Activated CD8-positive, alpha-beta memory T cell treated with anti-CD3 and anti-CD28 coated beads, Interleukin-2, amount 50 U/mL, for 1 hour (primary cell): ENCODE measurements at regions not wholly inside any gene's neighbourhood (a gene's known extent, or its start where the extent isn't known, plus 50 kb on each side); places are given as distances from the start of the nearest gene placed in this dataset.
"Not testable (repeated sequence)": the region's sequence is repeated elsewhere in the genome, so short reads cannot be mapped to it uniquely, and the experiment has no call there.

ENCODE experiments used
- DNase-seq: peaks from one replicate; pipeline ENCODE4 v3.0.0-alpha.2; 2020; ENCODE audit errors: extremely low read depth

DNA sequence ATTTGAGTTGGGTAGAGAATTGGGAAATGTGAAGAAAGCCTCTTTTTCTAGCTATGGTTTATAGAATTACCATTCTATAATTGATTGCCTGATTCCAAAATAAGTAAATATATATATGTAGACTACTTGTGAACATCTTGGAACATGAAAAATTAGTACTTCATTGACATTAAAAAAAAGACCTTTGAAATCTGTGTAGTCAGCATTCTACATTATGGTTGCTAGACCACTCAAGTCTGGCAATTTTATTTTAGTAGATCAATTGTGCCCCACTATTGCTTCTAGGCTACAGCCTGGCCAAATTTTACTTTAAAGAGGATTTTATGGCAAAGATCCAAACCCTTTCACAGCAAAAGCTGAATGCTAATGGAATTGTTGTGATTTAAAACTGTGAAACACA is 279.8 kb downstream of the IKZF2 start:
- no peak for DNase-seq

DNA sequence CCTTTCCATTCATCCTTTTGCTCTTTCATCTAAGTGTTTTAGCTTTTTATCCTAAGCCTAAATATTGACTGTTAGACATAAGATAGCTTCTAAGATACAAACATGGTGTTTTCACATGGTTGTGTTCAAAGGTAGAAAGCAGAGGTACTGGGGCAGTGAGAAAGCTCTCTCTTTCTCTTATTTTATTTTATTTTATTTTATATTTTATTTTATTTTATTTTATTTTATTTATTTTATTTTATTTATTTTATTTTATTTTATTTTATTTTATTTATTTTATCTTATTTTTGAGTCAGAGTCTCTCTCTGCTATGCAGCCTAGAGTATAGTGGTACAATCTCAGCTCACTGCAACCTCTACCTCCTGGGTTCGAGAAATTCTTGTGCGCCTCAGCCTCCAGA is 287.2 kb downstream of the IKZF2 start:
- DNase-seq: no peak

DNA sequence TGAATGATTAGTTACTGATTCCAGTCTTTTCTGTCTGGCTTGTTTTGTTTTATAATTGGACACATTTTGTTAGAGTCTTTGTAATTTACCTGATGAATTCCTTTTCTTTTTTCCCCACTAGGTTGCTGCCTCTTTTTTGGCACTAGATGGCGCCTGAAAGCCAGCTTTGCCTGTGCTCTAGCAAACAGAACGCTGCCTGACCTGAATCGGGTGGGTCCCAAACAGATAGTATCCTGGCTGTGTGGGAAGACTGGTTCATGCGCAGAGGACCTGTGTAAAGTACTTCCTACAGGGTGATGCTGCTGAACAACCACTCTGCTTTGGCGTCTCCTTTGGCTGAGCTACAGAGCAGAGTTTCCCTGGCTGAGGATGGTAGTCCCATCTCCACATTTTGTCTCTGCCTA is 288.2 kb downstream of the IKZF2 start:
- no peak for DNase-seq

DNA sequence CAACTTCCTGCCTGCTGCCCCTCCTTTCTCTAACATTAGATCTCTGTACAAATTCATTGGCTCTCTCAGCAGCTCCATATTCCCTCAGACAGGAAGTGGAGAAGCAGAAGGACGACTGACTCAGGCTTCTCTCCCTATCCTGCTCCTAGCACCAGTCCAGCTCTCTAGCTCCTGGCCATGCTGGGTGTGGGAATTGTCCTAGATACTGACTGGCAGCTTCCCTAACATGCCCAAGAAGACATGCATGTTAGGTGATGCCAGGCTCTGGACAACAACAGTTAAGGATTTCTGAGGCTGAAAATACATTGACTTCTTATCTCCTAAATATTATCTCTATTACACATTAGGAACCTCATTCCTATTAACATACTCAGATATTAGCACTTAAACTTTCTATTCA is 292.9 kb downstream of the IKZF2 start:
- no peak for DNase-seq

DNA sequence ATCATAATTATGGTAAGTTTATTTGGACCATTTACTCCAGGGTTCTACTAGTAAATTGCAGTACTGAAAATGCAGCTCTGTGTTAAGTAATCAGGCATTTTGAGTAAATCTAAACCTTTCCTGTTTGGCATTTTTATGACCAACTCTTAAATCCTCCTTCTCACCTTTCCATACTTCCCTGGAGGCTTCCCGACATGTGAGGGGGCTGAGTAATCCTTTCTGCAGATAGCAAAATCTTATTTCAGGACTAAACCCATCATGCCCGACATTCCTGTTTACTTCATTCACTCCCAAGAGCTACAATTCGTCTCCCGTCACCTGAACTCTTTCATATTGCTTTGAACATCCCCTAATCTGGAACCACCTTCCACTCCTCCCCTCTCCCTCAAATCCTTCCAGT is 296.6 kb downstream of the IKZF2 start:
- no peak for DNase-seq

DNA sequence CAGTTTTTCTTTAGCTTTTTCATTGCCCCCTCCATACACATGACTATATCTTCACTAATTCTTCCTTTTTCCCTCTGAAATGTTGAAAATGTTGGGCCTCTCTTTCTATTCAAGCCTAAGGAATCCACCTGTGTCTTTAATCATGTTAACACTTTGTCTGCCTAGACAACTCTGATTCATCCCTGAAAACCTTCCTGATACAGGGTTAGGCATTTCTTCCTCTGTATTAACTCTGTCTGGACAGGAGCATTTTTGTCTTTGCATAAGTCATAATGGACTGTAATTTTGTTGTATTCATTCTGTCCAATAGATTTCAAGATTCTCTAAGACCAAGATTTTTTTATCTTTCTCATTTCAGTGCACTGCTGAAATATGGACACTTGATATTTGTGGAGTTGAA is 297.3 kb downstream of the IKZF2 start:
- DNase-seq: no peak

DNA sequence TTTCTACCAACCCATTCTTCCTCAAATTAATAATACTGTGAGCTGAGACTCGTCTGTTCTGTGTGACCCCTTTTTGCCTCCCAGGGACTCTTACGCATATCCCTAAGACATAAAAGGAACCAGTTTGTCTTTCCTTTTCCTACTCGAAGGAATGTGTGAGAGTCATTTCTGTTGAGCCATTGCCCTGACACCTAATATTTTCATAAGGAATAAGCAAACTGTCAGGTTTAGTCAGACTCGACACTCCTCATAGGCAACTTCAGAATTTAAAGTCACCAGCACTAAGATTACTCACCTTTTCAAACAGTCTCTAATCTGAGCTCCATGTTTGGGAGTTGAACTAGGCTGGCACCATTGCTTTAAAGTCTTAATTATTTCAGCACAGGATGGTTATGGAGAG is 305.5 kb downstream of the IKZF2 start:
- DNase-seq: no peak

DNA sequence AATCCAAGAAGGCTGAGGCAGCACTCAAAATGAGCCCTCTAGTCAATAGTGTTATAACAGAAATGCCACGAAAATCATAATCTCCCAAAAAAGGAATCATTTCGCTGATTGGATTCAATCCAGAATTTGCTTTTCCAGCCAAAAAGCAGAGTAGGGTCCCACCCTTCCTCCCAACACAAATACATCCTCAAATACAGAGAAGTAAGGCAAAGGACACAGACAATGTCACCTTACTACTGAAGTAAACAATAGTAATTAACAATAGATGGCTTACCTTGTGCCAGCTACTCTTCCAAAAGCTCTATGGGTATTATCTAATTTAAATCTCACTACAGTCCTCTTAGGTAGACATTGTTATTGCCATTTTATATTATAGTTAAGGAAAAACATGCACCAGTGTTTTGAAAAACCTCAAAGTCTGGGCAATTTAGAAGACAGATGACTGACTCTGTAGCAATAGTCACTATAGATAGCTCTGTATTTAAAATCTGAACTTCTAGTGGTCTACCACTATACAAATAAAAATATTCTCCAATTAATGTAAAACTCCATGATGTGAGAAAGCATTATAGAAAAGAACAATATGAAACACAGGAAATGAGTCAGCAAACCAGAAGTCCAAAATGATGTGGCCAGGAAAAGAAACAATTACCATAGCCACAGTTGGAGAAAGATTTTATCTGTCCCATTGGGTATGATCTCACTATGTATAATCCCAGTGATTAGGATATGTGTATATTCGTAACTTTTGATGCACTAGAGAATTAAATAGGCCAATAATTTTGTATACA is 305.0 kb upstream of the ERBB4 start:
- DNase-seq: no peak

DNA sequence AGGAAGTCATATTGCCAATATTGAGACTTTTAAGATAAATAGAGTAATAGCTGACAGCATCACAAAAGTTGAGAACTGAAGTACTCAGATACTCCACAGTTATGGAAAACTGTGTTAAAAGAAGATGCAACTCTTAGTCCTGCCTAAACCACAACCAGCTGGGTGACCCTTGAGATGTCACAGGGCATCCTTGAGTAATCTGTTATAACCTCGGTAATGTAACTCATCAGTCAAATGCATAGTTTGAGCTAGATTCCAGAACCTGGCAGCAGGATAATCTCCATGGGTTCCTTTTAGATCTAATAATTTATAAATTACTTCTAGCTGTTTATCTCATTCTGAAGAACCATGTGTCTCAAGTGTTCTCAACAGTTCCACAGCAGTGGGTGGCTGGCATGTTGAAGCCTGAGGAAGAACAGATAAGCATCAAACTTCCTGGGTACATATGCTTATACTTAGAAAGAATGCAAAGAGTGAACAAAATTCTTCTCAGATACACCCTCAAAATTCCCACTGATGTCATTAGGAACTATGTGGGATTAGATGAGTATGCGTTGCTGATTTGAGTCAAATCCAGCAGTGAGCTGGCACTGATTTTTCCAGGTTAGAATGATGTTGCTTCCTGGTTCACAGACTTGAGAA is 304.1 kb upstream of the ERBB4 start:
- no peak for DNase-seq

DNA sequence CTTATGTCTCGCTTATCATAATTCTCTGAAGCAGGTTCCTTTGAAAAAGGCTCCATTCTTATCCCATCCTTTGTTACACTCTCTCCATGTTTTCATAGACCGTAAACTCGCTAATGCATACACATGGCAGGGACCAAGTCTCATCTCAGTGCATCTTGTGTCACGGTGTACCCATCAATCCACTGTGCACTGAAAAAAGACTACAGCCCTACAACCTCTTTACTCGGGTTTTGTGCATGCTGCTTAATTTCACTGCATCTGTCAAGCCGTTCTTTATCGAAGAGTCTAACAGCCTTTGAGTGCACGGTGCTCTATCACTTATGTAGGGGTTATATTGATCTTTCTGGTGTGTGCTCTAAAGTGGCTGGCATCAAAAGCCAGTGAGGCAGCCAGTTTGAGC is 302.9 kb upstream of the ERBB4 start:
- DNase-seq: no peak

DNA sequence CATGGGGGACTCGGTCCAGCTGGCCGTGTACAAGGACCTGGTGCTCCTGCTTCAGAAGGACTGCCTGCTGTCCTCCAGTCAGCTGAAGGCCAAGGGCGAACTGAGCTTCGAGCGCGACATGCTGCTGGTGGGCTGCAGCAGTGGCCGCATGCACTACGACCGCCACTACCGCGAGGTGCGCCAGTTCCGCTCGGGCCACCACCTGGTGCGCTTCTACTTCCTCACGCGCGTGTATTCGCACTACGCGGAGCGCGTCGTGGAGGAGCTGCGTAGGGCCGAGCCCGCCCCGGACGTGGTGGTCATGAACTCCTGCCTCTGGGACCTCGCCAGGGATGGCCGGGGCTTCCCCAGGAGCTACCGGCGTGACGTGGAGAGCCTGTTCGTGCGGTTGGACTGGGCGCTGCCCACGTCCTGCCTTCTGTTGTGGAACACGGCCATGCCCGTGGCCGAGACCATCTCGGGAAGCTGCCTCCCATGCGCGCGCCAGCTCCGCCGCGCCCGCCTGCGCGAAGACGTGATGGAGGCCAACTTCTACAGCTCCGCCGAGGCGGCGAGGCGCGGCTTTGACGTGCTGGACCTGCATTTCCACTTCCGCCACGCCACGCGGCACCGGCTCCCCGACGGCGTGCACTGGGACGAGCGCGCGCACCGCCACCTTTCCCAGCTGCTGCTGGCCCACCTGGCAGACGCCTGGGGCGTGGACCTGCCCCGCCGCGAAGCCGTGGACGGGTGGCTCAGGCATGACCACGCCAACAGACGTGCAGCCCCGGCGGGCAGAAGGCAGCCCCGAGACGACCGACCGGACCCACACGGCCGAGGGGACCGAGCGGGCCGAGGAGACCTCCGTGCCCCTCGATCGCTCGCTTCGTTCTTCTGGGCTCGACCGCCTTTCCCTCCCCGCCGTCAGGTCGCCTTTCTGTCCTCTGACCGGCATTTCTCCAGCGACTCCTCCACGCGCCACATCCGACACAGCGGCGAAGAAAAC is 293.9 kb upstream of the ERBB4 start:
- DNase-seq: no peak

DNA sequence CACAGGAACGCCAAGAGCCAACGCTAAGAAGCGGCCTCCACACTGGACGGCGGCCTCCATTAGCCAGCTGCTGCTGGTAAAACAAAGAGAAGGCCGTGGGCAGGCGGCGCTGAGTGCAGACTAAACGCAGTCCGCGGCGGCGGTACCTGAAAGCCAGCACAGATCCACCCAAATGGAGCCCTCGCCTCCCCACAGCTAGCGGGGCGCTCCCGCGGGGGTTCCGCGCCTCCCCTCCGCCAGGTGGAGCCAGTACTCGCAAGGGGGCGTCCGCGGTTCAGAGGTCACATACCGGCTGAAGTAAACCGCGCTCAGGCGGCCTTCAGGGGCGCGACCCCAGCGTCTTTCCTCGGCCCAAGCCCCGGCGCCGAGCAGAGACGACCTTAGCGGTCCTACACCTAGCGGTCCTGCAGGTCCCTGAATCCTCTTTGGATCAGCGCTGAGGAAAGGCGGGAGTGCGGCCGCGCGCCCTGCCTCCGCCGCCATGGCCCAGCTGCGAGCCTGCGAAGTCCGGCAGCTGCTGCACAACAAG is 293.1 kb upstream of the ERBB4 start:
- no peak for DNase-seq

DNA sequence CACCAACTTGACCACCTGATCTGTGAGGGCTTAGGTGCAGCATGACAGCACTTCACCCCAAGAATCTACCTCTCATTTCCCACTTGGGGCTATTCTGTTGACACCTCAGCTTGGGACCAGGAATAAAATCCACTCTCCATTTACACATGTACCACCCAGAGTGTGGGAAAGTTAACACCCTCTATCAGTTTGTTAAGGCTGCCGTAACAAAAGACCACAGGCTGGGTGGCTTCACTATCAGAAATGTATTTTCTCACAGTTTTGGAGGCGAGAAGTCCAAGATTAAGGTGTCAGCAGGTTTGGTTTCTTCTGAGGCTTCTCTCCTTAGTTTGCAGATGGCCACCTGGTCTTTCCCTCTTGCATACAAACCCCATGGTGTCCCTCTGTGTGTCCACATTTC is 277.7 kb upstream of the ERBB4 start:
- no peak for DNase-seq

DNA sequence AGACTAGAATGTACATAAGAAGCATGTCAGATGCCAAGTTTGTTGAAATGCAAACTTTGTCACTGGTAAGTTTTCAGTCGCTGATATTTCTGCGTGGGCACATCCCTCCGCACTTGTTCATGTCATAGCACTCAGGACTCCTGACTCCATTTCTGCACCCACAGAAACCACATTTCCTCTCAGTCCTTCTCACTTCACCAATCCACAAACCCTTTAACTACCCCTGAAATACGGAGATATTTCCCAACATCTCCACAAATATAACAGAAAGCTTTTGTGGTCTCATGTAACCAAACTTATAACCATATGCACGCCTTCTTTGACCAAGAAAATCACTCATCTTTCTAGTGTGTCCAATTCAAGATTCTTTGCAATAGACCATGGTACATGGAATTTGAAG is 276.9 kb upstream of the ERBB4 start:
- no peak for DNase-seq

DNA sequence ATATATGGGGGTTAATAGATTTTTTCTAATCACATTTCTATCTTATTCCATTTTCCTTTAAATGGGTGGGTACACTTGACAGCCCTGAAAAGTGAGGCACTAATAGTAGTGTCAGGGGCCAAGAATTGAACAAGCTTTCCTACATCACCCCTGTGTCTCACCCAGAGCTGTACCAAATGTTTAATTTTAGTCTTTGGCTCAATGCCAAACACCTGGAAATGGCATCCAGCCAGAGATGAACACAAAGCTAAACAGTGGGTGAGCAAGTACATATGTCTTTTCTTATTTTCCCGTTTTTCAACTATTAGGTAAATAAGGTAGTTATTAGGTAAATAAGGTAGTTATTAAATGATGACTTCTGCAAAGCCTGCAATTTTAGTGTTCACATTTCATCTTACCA is 276.3 kb upstream of the ERBB4 start:
- no peak for DNase-seq

DNA sequence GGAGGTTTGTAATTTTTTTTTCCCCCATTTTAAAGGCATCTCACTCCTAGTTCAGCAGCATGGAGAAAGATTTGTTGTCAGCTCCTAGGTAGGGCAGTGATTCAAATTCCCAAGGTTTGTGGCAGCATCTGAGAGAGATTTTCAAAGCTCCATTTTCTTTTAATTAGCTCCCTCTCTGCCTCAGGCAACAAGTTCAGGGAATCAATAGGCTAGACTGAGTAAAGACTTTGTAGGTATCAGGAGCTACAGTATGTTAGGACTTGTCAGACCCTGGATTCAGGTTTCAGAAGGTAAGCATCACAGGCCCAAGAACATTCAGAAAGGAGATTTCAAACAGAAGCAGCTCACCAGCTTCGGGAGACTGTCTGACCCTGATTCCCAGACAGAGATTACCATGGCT is 273.3 kb upstream of the ERBB4 start:
- no peak for DNase-seq

DNA sequence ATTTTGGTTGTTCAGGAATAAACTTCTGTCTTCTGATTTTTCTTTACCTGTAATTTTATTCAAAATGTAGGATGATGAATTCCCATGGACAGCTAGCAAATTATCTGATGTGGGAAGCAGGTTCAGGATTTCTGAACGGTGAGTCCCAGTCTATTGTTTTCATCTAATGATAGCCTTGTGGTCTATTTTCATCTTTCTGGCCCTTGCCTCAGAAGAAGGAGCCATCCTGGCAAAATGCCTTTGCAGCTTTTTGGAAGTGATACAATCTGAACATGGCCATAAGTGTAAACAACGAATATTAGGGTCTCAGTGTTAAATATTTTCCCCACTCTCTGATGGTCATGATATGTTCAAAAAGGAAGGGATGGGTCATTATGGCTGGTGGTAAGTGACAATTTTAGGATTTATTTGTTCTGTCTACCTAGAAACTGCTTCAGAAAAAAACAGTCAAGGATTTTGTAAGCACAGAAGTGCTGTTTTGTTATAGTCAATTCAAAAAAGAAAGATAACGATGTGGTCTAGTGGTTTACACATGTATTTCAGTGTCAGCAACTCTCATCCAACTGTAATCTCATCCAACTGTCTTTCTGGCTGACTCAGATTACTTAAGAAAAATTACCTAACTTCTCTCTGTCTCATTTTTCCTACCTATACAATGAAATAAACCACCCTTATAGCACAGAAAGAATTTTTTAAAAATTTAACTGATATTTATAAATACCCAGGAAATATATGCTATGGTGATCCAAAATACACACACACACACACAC is 272.6 kb upstream of the ERBB4 start:
- DNase-seq: no peak

DNA sequence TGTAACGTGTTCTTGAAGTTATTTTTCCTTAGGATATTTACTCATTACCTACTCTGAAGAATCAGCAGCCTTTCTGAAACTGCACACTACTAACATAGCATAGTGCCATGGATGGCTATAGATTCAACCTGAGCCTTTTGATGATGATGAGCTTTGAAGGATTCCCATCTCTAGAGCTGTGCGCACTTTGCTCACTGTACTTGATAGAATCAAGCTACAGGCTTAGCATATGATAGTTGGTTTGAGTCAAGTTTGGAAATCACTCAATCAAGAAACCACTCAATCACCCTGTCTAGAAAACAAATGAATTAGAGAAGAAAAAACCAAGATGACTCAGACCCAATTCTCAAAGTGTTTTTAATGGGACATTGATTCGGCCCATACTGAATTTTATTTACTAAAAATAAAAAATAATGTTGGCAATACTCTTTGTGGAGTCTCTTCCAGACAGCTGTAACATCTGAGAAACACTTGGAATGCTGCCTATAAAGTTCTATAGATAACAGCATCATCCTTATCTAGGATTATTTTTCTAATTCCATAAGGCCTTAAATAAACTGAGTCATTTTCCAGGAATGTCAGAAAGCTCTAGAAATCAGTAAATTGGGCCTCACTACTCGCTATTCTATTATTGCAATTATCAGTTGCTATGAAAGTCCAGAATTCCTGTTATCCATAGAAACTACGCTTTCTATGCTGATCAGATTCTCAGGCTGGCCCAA is 259.0 kb upstream of the ERBB4 start:
- DNase-seq: no peak

DNA sequence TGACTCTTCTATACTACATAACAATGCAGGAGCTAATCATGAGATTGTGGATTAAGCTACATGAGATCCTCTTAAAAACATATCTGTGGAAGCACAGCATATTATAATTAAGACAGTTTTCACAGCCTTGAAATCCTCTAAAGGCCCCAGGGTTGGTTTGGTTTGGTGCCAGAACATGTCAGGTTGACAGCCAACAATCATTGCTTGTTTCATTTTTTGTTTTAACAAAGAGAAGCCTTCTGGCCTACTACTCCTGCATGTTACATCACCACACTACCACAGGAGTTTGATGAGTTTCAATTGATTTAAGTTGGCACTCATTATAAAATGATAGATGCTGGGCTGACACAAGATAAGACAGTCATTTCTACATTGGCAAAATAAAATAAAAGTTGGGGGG is 255.9 kb upstream of the ERBB4 start:
- no peak for DNase-seq

DNA sequence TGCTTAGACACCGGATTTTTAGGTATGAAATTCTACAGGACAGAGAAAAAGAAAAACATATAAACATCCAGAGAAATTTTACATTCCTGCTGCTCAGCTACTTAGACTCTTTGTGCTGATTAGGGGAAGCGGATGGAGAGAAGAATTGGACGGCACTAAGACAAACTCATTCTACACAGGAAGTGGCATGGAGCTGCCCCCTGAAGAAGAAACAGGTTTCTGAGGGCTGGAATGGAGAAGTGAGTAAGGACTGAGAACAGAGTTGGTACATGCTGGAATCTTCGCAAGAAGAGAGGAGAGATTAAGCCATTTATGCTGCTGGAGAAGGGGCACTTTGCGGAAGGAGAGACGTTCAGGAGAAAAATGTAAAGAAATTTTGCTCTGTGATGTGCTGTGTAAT is 253.0 kb upstream of the ERBB4 start:
- DNase-seq: no peak

DNA sequence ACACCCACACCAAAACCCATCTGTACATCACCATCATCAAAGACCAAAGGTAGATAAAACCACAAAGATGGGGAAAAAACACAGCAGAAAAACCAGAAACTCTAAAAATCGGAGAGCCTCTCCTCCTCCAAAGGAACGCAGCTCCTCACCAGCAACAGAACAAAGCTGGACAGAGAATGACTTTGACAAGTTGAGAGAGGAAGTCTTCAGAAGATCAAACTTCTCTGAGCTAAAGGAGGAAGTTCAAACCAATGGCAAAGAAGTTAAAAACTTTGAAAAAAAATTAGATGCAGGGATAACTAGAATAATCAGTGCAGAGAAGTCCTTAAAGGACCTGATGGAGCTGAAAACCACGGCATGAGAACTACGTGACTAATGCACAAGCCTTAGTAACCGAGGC is 247.5 kb upstream of the ERBB4 start:
- not testable (repeated sequence) for DNase-seq
